Neural cell (in vitro differentiated cells): ENCODE measurements at regions not wholly inside any gene's neighbourhood (a gene's known extent, or its start where the extent isn't known, plus 50 kb on each side); places are given as distances from the start of the nearest gene placed in this dataset.

ENCODE experiments used
- H2AFZ ChIP-seq: fragments of 200-600, 300-800 bp; sonication (generic), shearing (Covaris generic); 2 replicates; pipeline ENCODE4 v1.6.0; 2014; ENCODE audit warnings: low read depth, mild to moderate bottlenecking, antibody characterized with exemption, low read length, moderate library complexity
- H3F3A ChIP-seq: fragments of 200-600 bp; shearing (Covaris generic); 2 replicates; pipeline ENCODE4 v1.6.1; 2016; ENCODE audit warnings: mild to moderate bottlenecking, moderate library complexity, mixed read lengths, antibody characterized with exemption, low read length; ENCODE audit not compliant: insufficient read depth, poor library complexity, severe bottlenecking
- H3K27ac ChIP-seq: fragments of 200-600, 300-800 bp; sonication (generic), shearing (Covaris generic); 2 replicates; pipeline ENCODE4 v1.5.1; 2014; ENCODE audit warnings: mild to moderate bottlenecking, low read length, moderate library complexity
- H3K27me3 ChIP-seq: fragments of 300-800, 200-600 bp; sonication (generic), shearing (Covaris generic); 2 replicates; pipeline ENCODE4 v1.6.0; 2014; ENCODE audit warnings: mild to moderate bottlenecking, low read depth, low read length, moderate library complexity; ENCODE audit not compliant: insufficient read depth
- H3K36me3 ChIP-seq: fragments of 300-800, 200-600 bp; sonication (generic), shearing (Covaris generic); 2 replicates; pipeline ENCODE4 v1.5.1; 2014; ENCODE audit warnings: mild to moderate bottlenecking, antibody characterized with exemption, low read length, moderate library complexity; ENCODE audit not compliant: insufficient read depth
- H3K4me2 ChIP-seq: fragments of 300-800, 200-600 bp; sonication (generic), shearing (Covaris generic); 2 replicates; pipeline ENCODE4 v1.6.0; 2014; ENCODE audit warnings: mild to moderate bottlenecking, low read length
- H3K4me3 ChIP-seq: fragments of 300-800, 200-600 bp; sonication (generic), shearing (Covaris generic); 2 replicates; pipeline ENCODE4 v1.5.1; 2014; ENCODE audit warnings: mild to moderate bottlenecking, low read length, moderate library complexity
- H3K79me2 ChIP-seq: fragments of 200-600 bp; shearing (Covaris generic); replicated peaks from 2 replicates; pipeline ENCODE4 v1.6.0; 2014; ENCODE audit warnings: mild to moderate bottlenecking, low read length, moderate library complexity; ENCODE audit not compliant: insufficient read depth
- H3K9ac ChIP-seq: fragments of 300-800, 200-600 bp; sonication (generic), shearing (Covaris generic); 2 replicates; pipeline ENCODE4 v1.6.1; 2016; ENCODE audit warnings: mild to moderate bottlenecking, low read length, mixed read lengths
- H3K9me2 ChIP-seq: fragments of 200-600 bp; shearing (Covaris generic); 2 replicates; pipeline ENCODE4 v1.6.1; 2016; ENCODE audit warnings: mild to moderate bottlenecking, low read length, mixed read lengths; ENCODE audit not compliant: insufficient read depth
- H3K9me3 ChIP-seq: fragments of 200-600, 300-800 bp; sonication (generic), shearing (Covaris generic); 2 replicates; pipeline ENCODE4 v1.6.1; 2016; ENCODE audit warnings: mild to moderate bottlenecking, mixed run types, low read length, moderate library complexity, mixed read lengths
- H4K20me1 ChIP-seq: fragments of 200-600 bp; shearing (Covaris generic); 2 replicates; pipeline ENCODE4 v1.6.1; 2016; ENCODE audit warnings: mild to moderate bottlenecking, mixed run types; ENCODE audit not compliant: insufficient read depth
- CTCF ChIP-seq: fragments of 450-650 bp; IDR thresholded peaks from 2 replicates; pipeline ENCODE4 v1.5.1; 2014; ENCODE audit warnings: antibody characterized with exemption, mild to moderate bottlenecking, moderate library complexity; ENCODE audit not compliant: poor library complexity, severe bottlenecking
- EP300 ChIP-seq: fragments of 450-650 bp; conservative IDR thresholded peaks from 2 replicates; pipeline ENCODE4 v1.6.1; 2014; ENCODE audit warnings: antibody characterized with exemption, mild to moderate bottlenecking, moderate library complexity; ENCODE audit not compliant: poor library complexity, severe bottlenecking
- EZH2 ChIP-seq: fragments of 200-600, 300-800 bp; shearing (Covaris generic), sonication (generic); IDR thresholded peaks from 2 replicates; pipeline ENCODE4 v1.6.1; 2014; ENCODE audit warnings: antibody characterized with exemption, low read length, borderline replicate concordance, mild to moderate bottlenecking; ENCODE audit not compliant: insufficient read depth, poor library complexity, severe bottlenecking
- MXI1 ChIP-seq: fragments of 450-650 bp; conservative IDR thresholded peaks from 2 replicates; pipeline ENCODE4 v1.6.1; 2014; ENCODE audit warnings: antibody characterized with exemption, mild to moderate bottlenecking; ENCODE audit not compliant: poor library complexity, severe bottlenecking
- POLR2AphosphoS5 ChIP-seq: IDR thresholded peaks from 2 replicates; pipeline ENCODE4 v1.6.1; 2012
- TF ChIP-seq, protein P1 (sequence below): IDR thresholded peaks from 2 replicates; pipeline ENCODE4 v1.6.1; 2012; ENCODE audit warnings: borderline replicate concordance

- H4K20me1 ChIP-seq, result no peaks in the 10 kb centered on the region
- H3K9ac ChIP-seq, result no peak overlapping the region
- no peak overlapping the region for H3K4me3 ChIP-seq
- H3F3A ChIP-seq, result no peaks in the 10 kb centered on the region
- no peak overlapping the region for H3K27ac ChIP-seq
- H2AFZ ChIP-seq, result no peak overlapping the region
- no peak overlapping the region for H3K4me2 ChIP-seq
- H3K36me3 ChIP-seq, result no peaks in the 10 kb centered on the region
- H3K79me2 ChIP-seq, result no peaks in the 10 kb centered on the region
- H3K9me2 ChIP-seq, result no peaks in the 10 kb centered on the region
- no peak for TF ChIP-seq EZH2
- TF ChIP-seq, protein P1, sequence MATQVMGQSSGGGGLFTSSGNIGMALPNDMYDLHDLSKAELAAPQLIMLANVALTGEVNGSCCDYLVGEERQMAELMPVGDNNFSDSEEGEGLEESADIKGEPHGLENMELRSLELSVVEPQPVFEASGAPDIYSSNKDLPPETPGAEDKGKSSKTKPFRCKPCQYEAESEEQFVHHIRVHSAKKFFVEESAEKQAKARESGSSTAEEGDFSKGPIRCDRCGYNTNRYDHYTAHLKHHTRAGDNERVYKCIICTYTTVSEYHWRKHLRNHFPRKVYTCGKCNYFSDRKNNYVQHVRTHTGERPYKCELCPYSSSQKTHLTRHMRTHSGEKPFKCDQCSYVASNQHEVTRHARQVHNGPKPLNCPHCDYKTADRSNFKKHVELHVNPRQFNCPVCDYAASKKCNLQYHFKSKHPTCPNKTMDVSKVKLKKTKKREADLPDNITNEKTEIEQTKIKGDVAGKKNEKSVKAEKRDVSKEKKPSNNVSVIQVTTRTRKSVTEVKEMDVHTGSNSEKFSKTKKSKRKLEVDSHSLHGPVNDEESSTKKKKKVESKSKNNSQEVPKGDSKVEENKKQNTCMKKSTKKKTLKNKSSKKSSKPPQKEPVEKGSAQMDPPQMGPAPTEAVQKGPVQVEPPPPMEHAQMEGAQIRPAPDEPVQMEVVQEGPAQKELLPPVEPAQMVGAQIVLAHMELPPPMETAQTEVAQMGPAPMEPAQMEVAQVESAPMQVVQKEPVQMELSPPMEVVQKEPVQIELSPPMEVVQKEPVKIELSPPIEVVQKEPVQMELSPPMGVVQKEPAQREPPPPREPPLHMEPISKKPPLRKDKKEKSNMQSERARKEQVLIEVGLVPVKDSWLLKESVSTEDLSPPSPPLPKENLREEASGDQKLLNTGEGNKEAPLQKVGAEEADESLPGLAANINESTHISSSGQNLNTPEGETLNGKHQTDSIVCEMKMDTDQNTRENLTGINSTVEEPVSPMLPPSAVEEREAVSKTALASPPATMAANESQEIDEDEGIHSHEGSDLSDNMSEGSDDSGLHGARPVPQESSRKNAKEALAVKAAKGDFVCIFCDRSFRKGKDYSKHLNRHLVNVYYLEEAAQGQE, result no peak
- no peak for TF ChIP-seq MXI1
- H3K9me3 ChIP-seq, result no peaks in the 10 kb centered on the region
- no peaks in the 10 kb centered on the region for H3K27me3 ChIP-seq
Observed at GRCh38 chr4:31391976-31392375, 671.8 kb downstream of the PCDH7 start.

DNA sequence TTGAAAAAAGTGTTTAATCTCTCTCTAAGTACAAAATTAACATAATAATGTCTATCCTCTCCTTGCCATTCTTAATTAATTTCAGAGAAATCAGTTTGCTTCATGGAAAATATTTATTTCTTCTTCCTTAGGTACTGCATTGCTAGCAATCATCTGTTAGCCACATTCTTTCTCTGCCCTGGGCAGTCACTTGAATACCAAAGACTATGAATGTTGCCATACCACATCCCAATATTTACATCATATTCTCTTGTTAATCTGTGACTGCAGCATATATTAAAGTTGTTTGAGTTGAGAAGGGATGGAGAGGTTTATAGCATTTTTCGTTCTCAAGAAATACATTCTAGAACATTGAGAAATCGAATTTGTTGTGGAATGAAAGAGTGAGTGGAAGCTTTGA, 672.8 kb downstream of the PCDH7 start:
- Histone ChIP-seq H3F3A (no peaks in the 10 kb centered on the region), H3K79me2 (no peaks in the 10 kb centered on the region), H3K9me3 (no peaks in the 10 kb centered on the region), H3K36me3 (no peaks in the 10 kb centered on the region), H3K9ac (no peak overlapping the region), H3K27ac (no peak overlapping the region), H3K4me3 (no peak overlapping the region), H2AFZ (no peak overlapping the region), H4K20me1 (no peaks in the 10 kb centered on the region), H3K27me3 (no peaks in the 10 kb centered on the region), H3K4me2 (no peak overlapping the region), H3K9me2 (no peaks in the 10 kb centered on the region)
- no peak for TF ChIP-seq CTCF
- TF ChIP-seq EZH2, result no peak
- TF ChIP-seq MXI1, result no peak
- TF ChIP-seq, protein P1, result no peak
- no peak for TF ChIP-seq EP300
- TF ChIP-seq POLR2AphosphoS5, result no peak
